Lung (tissue), 11 donors: ENCODE measurements at regions not wholly inside any gene's neighbourhood (a gene's known extent, or its start where the extent isn't known, plus 50 kb on each side); places are given as distances from the start of the nearest gene placed in this dataset.

Experiments
- ATAC-seq: fragments of 200-7000 bp; cut with Tn5 transposase; one replicate; pipeline ENCODE4 v1.9.1; 2020; ENCODE audit warnings: moderate number of reproducible peaks; ENCODE audit not compliant: insufficient read depth, low FRiP score
- DNase-seq, 3 donors: peaks; one replicate each; pipeline ENCODE4 v3.0.0-alpha.2; 2013 to 2017
- H3K27ac ChIP-seq, 2 donors: one replicate each; pipeline ENCODE4 v1.5.1; 2013; ENCODE audit warnings: mild to moderate bottlenecking in 2 of 2, moderate library complexity in 2 of 2, control low read depth in 1 of 2, inconsistent platforms in 1 of 2, low read depth in 1 of 2, low read length in 1 of 2
- H3K27me3 ChIP-seq, 3 donors: one replicate each; pipeline ENCODE4 v1.5.1; 2013; ENCODE audit warnings: low read length in 2 of 3; ENCODE audit not compliant: control insufficient read depth in 3 of 3, insufficient read depth in 3 of 3
- H3K36me3 ChIP-seq, 4 donors: one replicate each; pipeline ENCODE4 v1.5.1; 2013; ENCODE audit warnings: low read length in 4 of 4, mild to moderate bottlenecking in 1 of 4, moderate library complexity in 1 of 4; ENCODE audit not compliant: control insufficient read depth in 4 of 4, insufficient read depth in 4 of 4
- H3K4me1 ChIP-seq, 5 donors: one replicate each; pipeline ENCODE4 v1.5.1; 2013; ENCODE audit warnings: low read length in 5 of 5, mild to moderate bottlenecking in 2 of 5, moderate library complexity in 1 of 5; ENCODE audit not compliant: control insufficient read depth in 5 of 5, insufficient read depth in 5 of 5
- H3K4me3 ChIP-seq: one replicate; pipeline ENCODE4 v1.5.1; 2013; ENCODE audit warnings: mild to moderate bottlenecking, control low read depth, moderate library complexity
- H3K9ac ChIP-seq, 2 donors: one replicate each; pipeline ENCODE4 v1.5.1; 2013; ENCODE audit warnings: low read length in 2 of 2, control low read depth in 1 of 2; ENCODE audit not compliant: insufficient read depth in 1 of 2
- H3K9me3 ChIP-seq, 4 donors: one replicate each; pipeline ENCODE4 v1.5.1; 2013; ENCODE audit warnings: low read length in 3 of 4, mild to moderate bottlenecking in 1 of 4, moderate library complexity in 1 of 4; ENCODE audit not compliant: control insufficient read depth in 4 of 4, insufficient read depth in 3 of 4
- CTCF ChIP-seq: IDR thresholded peaks from 2 replicates; pipeline ENCODE4 v1.5.1; 2012; ENCODE audit warnings: mild to moderate bottlenecking; ENCODE audit errors: control extremely low read depth, extremely low read depth
- WGBS, 2 donors: extraction: QIAGEN DNeasy Blood & Tissue Kit; methylation state at CpG; one replicate each; pipeline ENCODE4 v1.1.7; 2013; 5-methylcytosine and 5-hydroxymethylcytosine counted together
- donor health status: control.
- donor health status: control.
- donor health status: Bipolar disorder and iron deficiency.
- donor health status: healthy.
- donor health status: DM: yes; HTN: yes; CAD: no.

GRCh38 chr20:48265791-48266190 is 480.5 kb upstream of the SULF2 start:
- Histone ChIP-seq H3K4me3 (no peak overlapping the region), H3K27me3 (no peaks in the 10 kb centered on the region), H3K27ac (no peak overlapping the region), H3K9me3 (peaks cover 0 to 2% (median 0%) of the 10 kb centered on the region in 4 donors), H3K36me3 (no peaks in the 10 kb centered on the region), H3K4me1 (no peaks in the 10 kb centered on the region), H3K9ac (no peak overlapping the region)
- TF ChIP-seq CTCF = no peak
- no peak for DNase-seq
- no peak for ATAC-seq
- 84% methylated on average over 7 of the region's 7 CpGs for WGBS, 2 donors

- Histone ChIP-seq H3K4me3 (no peak overlapping the region), H3K36me3 (no peaks in the 10 kb centered on the region), H3K9ac (no peak overlapping the region), H3K4me1 (no peaks in the 10 kb centered on the region), H3K27ac (no peak overlapping the region), H3K9me3 (peaks cover 0 to 2% (median 0%) of the 10 kb centered on the region in 4 donors), H3K27me3 (no peaks in the 10 kb centered on the region)
- DNase-seq (no peak), ATAC-seq (no peak)
- TF ChIP-seq CTCF = no peak
These were observed 477.7 kb upstream of the SULF2 start for GRCh38 chr20:48262955-48263354.

- Histone ChIP-seq H3K9me3 (peaks cover 0 to 2% (median 0%) of the 10 kb centered on the region in 4 donors), H3K4me1 (no peaks in the 10 kb centered on the region), H3K27ac (no peak overlapping the region), H3K9ac (no peak overlapping the region), H3K36me3 (no peaks in the 10 kb centered on the region), H3K4me3 (no peak overlapping the region), H3K27me3 (no peaks in the 10 kb centered on the region)
- no peak for TF ChIP-seq CTCF
- DNase-seq (no peak), ATAC-seq (no peak)
- 76 to 80% methylated on average over 7 of the region's 7 CpGs for WGBS, 2 donors
These were observed 477.2 kb upstream of the SULF2 start for GRCh38 chr20:48262466-48262865.

GRCh38 chr20:48261398-48261910 is 476.2 kb upstream of the SULF2 start:
- 93 to 96% methylated on average over 6 of the region's 6 CpGs for WGBS, 2 donors
- DNase-seq = no peak
- H3K9me3 ChIP-seq = peaks cover 0 to 6% (median 0%) of the 10 kb centered on the region in 4 donors
- H3K27ac ChIP-seq = no peak overlapping the region
- no peaks in the 10 kb centered on the region for H3K27me3 ChIP-seq
- TF ChIP-seq CTCF = no peak
- no peaks in the 10 kb centered on the region for H3K36me3 ChIP-seq
- no peak for ATAC-seq
- H3K4me3 ChIP-seq = no peak overlapping the region
- no peak overlapping the region for H3K9ac ChIP-seq
- no peaks in the 10 kb centered on the region for H3K4me1 ChIP-seq
